Fibroblast of skin of left quadriceps (primary cell): ENCODE measurements at regions not wholly inside any gene's neighbourhood (a gene's known extent, or its start where the extent isn't known, plus 50 kb on each side); places are given as distances from the start of the nearest gene placed in this dataset.
"Not testable (repeated sequence)": the region's sequence is repeated elsewhere in the genome, so short reads cannot be mapped to it uniquely, and the experiment has no call there.

ENCODE experiments used
- DNase-seq, 2 experiments: peaks; one replicate each; pipeline ENCODE4 v3.0.0-alpha.2; 2013; ENCODE audit warnings: low read depth in 2 of 2

DNA sequence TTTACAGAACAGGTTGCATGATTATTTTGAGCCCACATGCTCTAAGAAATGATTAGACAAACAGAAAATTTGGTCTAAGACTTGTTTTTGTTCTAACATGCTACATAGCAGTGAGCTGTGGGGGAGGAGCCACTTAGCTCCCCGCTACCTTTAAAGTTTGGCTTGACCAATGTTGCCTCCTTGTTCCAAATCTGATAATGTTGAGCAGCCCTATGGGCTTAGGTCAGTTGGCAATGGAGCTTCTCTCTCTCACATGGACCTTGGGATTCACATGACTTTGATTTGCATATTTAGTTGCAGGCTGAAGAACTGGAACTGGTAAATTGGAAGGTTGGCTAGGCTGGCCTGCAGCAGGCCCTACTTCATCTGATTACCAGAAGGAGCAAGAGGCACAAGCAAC is 116.4 kb downstream of the EBLN2 start:
- no peak for DNase-seq

DNA sequence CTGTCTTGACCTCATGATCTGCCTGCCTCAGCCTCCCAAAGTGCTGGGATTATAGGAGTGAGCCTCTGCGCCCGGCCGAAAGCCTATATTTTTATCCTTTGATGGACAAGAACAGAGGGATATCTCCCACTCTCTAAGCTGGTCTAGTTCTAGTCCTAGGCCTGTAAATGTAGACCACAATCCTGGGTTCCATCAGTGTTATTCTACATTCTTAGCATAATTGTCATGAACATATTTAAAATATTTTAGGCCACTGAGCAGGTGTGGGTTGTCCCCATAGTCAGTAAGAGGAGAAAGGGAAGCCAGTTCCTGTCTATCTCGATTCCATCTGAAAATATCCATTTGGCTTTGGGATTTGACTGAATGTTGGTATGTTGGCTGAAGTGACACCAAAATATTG is 118.1 kb downstream of the EBLN2 start:
- no peak for DNase-seq

DNA sequence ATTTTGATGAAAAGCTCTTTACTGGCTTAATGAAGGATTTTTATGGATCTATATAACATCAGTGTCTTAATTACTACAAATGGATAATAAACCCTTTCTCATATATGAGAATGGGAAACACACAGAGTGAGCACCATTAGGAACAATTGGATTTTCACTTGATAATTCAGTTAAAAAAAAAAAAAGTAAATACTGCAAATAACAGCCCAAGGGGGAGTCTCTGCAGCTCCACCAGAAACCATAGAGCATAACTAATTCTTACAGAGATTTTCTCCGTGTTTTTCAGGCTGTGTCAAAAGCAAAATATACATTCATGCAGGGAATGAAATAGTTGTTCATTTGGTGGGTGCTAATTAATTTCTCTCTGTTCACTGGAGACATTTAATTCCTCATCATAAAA is 125.3 kb downstream of the EBLN2 start:
- no peak for DNase-seq

DNA sequence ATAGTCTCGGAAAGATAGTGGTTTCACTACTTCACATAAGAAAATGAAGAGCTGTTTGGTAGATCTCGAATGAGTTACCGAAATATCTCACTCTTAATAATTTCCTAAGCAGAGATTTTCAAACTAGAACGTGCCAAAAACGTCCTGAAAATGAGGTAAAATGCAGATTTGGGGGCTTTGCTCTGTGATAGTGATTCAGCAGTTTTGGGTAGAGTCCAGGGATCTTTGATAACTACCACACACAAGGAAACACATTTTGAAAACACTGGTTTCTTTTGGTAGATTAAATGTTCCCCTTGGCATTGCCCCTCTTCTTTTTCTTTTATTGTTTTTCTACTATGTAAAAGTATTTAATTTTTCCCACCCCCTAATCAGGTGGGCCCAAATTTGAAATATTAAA is 125.9 kb downstream of the EBLN2 start:
- no peak for DNase-seq

DNA sequence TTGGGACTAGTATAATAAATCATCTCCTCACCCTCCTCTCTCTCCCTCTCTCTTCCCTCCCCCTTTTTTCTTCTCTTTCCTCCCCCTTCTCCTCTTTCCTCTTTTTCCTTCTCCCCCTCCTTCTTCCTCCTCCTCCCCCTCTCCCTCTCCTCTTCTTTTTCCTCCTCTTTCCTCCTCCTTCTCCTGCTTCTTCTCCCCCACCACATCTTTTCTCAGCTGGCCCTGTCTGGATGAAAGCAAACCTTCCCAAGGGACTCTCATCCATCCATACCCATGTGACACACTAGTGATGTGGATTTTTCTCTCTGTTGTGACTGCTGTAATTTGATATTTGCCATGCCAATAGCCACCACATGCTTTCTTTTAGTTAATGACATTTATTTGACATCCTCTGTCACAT is 127.2 kb downstream of the EBLN2 start:
- DNase-seq: no peak

DNA sequence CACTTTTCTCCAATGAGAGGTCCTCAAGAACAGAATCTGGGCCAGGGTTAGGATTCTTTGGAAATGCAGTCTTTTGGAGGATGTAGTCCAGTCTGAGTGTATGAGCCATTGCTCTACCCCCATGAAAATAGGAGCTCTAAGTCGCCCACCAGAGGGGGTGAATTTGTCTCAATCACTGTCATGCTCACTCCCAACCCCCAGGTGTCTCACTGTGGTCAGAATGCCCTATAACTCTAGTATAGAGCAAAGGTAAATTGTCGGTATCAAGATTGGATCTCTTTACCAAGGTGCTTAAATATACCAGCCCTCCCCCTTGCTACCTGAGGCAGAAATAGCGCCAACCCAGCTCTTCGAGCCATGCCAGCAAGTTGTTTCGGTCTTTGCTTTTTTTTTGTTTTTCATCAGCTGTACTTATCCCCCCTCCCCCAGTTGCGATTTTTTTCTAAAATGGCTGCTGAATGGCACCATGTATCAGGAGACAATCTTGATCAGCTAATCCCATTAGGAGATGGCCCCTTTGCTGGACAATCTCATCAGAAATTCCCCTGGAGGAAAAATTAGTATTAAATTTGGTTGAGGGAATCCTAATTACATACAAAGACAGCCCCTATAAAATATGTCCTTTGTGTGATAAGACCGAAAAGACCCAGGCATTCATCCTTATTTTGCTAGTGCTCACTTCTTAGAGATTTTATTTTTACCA is 130.7 kb downstream of the EBLN2 start:
- DNase-seq: no peak

DNA sequence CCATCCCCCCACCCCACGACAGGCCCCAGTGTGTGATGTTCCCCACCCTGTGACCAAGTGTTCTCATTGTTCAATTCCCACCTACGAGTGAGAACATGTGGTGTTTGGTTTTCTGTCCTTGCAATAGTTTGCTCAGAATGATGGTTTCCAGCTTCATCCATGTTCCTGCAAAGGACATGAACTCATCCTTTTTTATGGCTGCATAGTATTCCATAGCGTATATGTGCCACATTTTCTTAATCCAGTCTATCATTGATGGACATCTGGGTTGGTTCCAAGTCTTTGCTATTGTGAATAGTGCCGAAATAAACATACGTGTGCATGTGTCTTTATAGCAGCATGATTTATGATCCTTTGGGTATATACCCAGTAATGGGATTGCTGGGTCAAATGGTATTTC is 132.5 kb downstream of the EBLN2 start:
- not testable (repeated sequence) for DNase-seq

DNA sequence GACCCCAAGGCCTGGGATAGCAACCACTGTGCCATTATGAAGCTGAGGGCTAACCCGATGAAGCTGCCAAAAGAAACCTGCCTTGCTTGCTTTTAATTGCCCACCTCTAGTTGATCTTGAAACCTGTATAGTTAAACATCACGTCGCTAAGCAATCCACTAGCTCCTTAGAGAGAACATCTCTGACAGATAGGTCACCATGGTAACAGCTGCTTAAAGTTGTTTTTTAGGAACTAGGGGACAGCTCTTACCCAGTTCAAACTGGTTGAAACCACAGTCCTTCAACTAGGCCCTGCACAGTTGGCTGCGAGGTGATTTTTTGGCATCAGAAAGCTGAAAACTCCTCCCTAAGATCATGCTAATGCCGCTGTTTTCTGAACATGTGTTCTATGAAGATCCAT is 135.7 kb downstream of the EBLN2 start:
- no peak for DNase-seq

DNA sequence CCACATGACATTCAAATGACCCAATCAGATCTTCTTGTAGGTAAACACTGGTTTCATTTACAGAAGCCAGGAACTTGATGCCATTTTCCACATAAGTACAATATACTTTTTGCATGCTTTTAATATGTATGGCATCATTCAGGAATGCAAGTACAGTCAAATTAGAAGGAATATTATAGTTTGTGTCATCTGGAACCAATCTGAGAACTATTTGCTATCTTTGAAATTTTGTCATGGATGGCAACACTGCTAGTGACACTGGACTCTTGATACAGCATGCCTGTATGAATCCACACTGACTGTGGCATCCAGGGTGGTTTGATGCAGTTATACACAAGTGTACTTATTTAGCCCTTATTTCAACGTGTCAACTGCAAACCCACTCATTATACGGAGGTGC is 141.6 kb downstream of the EBLN2 start:
- DNase-seq: no peak

DNA sequence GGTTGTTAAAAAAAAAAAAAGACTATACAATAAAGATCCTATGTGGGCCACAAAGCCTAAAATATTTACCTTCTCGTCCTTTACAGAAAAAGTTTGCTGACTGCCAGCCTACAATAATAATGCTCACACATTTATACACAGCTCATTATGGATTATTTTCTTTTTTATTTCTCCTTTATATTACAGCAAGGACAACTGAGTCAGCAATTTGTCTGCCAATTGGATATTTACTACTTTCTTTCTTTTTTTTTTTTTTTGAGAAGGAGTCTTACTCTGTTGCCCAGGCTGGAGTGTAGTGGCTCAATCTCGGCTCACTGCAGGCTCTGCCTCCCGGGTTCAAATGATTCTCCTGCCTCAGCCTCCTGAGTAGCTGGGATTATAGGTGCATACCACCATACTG is 142.2 kb downstream of the EBLN2 start:
- no peak for DNase-seq

DNA sequence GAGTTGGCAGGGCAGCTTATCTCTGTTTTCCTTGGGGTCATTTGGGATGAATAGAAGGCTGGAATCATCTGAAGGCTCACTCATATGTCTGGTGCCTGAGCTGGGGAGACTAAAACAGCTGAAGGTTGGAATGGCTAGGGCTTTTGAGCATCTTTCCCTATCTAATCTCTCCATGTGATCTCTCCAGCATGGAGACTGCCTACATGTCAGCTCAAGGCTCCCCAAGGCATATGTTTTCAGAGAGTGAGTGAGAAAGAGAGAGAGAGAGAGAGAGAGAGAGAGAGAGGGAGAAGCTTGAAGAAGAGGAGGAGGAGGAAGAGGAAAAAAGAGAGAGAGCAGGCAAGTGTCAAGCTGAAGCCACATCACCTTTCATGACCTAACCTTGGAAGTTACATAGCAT is 143.4 kb downstream of the EBLN2 start:
- DNase-seq: no peak

DNA sequence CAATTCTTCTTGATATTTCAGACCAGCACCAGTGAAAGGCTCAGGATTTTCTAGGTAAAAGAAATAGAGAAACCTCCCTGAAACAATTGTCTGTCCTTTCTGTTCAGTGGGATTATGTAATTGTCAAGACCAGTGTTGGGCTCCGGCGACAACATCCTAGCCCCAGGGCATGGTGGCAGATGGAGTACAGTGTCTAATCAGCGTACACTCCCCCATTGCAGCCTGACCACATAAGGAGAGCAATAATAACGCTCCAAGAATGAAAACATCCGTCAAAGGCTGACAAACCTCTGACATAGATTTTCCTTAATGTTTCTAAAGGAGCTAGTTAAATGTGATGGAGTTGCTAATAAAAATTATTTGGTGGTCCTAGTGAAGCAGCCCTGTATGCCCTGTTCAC is 144.6 kb downstream of the EBLN2 start:
- DNase-seq: no peak

DNA sequence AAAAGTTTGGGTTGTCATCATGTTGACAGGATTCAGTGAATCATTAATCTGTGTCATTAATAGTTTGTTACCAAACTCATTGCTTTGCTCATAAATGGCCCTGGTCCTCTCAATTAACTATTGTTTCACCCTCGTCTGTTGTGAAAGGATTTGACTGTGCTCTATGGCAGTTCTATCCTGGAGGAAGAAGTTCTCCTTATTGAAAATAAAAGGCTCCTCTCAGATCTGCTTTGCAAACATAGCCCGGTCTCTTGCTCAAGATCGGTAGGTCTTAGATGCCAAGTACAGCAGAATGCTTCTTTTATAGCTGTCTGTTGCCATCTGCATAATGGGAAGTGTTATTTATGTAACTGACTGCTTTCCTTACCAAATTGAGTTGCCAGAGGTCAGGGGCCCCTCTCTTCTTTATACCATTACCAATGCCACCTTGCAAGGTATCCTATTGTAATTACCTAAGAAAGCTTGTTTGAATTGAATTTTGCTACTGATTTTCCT is 146.5 kb downstream of the EBLN2 start:
- no peak for DNase-seq

DNA sequence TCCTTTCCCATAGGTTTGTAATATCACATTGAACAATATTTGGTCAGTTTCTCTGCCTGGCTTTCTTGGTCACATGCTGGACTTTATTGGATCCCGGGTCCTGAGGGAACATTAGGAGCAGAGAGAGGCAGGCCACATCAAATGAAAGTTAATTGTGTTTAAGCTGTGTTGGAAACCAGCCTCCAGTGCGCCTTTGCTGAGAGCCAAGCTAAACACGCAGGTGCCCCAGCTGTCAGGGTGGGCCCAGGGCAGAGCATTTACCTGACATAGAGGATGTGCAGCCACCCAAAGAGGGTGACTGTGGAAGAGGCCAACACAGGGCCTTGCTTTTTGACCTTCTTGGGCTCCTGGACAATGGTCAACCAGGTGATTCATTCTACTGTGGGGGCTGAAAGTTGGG is 149.3 kb downstream of the EBLN2 start:
- no peak for DNase-seq

DNA sequence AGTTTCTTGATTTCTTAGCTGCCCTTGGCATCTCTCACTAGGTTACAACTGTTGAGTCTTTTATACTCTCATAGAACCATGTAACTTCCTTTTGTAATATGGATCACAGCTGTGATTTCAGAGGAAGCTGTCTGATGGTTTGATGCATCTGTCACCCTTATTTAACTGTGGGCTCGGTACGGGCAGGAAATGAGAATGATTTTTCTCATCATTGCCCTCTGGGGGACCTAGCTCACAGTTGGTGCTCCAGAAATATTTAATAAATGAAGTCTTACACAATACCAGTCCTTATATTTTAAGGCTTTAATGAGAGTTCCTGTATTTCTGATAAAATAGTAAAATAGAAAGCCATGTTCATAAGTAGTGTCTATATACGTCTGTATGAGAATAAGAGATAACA is 151.2 kb downstream of the EBLN2 start:
- DNase-seq: no peak

DNA sequence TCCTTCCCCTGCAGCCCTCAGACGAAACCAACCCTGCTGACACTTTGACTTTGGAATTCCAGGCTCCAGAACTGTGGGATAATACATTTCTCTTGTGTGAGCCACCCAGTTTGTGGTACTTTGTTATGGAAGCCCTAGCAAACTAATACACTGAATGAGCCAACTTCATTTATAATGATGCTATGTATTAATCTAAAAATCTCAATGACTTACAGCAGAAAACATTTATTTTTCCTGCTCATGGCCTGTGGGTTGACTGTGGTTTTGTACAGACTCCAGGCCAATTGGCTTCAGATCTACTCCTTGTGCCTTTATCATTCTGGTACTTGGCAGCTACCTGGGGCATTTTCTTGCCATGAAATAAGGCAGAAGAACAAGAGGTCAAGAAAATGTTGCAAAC is 152.4 kb downstream of the EBLN2 start:
- DNase-seq: no peak

DNA sequence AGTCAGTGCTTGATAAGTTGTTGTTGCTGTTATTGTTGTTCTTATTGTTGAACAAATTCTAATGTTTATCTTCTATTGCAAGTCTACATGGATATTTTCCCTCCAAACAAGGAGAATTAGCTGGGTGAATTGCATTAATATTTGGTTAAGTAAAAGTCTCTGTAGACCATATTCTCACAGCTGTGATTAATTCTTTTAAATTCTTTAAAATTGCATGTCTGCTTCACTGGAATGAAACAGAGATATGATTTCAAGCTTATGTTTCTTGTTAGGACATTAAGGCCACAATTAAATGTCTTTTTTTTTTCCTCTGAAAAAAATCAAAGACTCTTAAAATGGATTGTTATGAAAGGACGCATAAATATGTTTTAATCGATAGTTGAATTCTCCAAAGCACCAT is 153.4 kb downstream of the EBLN2 start:
- DNase-seq: peak in 1 of 2 experiments; percentile 37

DNA sequence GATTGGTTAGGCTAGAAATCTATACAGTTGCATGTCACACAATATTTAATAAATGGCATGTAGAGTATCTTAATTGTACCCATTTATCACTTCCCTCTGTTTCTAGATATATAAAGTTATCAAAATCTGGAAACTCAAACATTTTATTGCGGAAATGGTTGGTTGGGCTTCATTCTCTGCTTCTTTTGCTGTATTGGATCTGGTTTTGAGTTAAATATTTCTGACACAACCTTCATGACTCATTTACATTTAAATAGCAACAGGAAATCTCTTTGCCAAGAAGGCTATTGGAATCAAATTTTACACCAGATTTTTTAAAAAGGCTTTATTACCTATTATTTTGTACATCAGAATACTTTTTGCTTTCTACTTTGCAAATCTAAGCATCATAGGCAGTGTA is 153.8 kb downstream of the EBLN2 start:
- DNase-seq: peak; percentile 46 to 51

DNA sequence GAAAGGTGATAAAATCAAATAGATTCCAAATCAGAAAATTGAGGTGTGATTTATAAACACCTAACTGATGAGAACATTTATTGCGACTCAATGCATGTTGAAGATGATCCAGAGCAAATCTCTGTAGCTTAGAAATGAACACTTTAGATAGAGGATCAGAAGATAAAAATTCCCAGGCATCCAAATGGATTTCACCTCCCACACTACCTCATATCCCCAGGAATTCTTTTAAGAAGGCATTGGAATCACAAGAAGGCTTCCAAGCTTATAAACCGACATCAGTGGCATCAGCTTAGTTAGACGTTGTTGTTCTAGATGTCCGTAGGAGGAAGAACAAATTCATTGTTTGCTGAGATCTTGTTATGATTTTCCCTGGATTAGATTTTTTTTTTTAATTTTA is 154.4 kb downstream of the EBLN2 start:
- DNase-seq: no peak

DNA sequence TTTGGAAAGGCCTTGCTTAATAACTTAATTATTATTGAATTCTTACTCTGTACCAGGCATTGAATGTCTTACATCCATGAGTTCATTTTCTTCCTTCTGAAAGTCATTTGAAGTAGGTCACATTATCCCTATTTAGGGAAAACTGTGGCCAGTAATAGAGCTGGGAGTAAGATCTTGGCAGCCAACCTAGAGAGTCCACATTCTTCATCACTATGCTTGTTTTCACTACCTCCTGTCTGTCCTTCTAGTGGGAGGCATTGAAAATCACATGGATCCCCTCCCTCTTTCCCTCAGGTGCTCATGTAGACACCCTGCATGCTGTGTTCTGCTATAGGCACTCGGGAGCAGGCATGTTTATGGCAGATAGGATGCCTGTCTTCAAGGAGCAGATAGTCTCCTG is 154.9 kb downstream of the EBLN2 start:
- no peak for DNase-seq

DNA sequence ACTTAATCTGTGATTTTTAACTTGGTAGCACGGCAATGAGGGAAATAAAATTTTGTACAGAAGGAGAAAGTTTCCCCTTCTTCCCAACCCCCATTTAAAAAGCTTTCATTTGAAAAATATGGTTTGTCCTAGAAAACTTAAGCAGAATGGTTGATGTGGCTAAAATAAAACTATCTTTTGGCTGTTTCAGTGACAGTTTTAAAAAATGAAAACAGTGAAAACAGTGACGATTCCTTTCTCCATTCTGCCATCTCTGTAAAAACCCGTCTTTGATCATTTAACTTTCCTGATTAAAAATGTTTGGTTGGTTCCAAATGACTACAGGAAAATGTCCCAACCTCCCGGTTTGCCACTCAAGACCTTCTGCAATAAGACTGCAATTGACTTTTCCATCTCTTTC is 160.7 kb downstream of the EBLN2 start:
- no peak for DNase-seq

DNA sequence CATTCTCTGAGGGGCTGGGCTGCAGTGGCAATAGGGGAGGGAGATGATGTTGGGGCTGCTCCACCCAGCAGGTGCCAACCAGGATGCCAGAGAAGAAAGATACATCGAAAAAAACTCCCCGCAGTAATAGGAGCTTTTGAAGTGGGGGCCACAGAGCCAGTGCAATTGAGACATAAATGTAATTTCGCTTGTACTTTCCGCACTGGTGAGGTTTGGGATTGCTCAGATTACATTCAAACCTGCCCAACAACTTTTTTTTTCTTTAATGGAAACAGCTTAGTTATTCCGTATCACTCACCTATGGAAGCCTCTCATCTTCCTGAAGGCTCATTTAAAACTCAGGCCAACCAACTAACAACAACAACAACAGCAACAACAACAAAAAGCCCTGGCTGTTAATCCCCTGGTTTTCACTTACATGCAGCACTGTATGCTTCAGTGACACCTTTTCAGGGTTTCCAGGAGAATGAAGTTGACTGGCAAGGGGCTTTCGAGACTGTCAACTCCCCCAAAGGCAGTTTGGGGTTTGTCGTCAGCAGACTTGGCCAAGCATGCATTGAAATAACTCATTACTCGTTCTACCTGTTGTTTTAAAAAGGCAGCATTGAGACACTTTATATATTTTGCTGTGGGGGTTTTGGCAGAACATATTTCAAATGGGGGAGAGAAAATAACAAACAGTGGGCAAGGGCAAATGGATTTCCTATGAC is 163.8 kb downstream of the EBLN2 start:
- no peak for DNase-seq

DNA sequence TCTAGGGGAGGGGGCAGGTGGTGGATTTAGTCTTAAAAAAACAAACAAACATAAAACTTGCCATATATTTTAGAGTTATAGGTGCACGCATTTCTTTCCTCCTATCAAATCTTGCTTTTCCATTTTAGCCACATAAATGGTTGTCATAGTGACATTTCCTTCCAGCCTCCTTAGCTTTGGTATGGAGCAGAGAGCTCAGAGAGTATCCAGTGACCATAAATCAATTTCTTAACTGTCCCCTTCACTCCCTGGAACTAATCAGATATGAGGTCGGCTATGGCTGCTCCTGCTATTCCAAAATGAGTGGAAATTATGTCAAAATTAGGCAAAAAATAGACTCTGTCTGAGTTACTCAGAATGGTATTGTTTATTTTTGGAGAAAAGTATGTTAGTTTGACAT is 164.5 kb downstream of the EBLN2 start:
- DNase-seq: no peak

DNA sequence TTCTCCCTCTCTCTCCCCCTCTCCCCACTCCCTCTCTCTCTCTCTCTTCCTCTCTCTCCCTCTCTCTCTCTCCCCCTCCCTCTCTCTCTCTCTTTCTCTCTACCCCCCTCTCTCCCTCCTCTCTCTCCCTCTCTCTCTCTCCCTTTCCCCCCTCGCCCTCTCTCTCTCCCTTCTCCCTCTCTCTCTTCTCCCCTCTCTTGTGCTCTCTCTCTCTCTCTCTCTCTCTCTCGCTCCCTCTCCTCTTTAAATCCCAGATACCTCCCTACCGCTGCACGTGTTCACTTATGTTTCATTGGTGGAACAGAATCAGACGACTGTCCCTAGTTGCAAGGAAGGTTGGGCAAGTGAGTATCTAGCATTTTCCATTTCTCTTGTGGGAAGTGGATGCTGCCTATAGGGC is 166.5 kb downstream of the EBLN2 start:
- no peak for DNase-seq
